NCI-H146 treated with DMSO at 0.1 percent for 48 hours (cell line): ENCODE measurements at regions not wholly inside any gene's neighbourhood (a gene's known extent, or its start where the extent isn't known, plus 50 kb on each side); places are given as distances from the start of the nearest gene placed in this dataset.
A peak's percentile ranks its signal among the peaks of the same experiment; 100 is the strongest.
"Not testable (repeated sequence)": the region's sequence is repeated elsewhere in the genome, so short reads cannot be mapped to it uniquely, and the experiment has no call there.

Experiments
- DNase-seq: peaks from one replicate; lab custom pipeline; 2025; ENCODE audit not compliant: unreplicated experiment; lab: John Stamatoyannopoulos, UW

- not testable (repeated sequence) for DNase-seq
These were observed 279.9 kb downstream of the PLS3 start for GRCh38 chrX:115840729-115841409.

GRCh38 chrX:115850986-115851385 lies 290.0 kb downstream of the PLS3 start:
- DNase-seq: not testable (repeated sequence)

- not testable (repeated sequence) for DNase-seq
These were observed 292.3 kb downstream of the PLS3 start for GRCh38 chrX:115853260-115853659.

- not testable (repeated sequence) for DNase-seq
These were observed 289.4 kb upstream of the AGTR2 start for GRCh38 chrX:115881170-115881569.

GRCh38 chrX:115884121-115884520 lies 286.4 kb upstream of the AGTR2 start:
- not testable (repeated sequence) for DNase-seq

GRCh38 chrX:115888041-115888440 lies 282.5 kb upstream of the AGTR2 start:
- DNase-seq: not testable (repeated sequence)

GRCh38 chrX:115888519-115888918 lies 282.0 kb upstream of the AGTR2 start:
- not testable (repeated sequence) for DNase-seq

GRCh38 chrX:115889121-115889890 lies 281.2 kb upstream of the AGTR2 start:
- no peak for DNase-seq

GRCh38 chrX:115892056-115892708 lies 278.4 kb upstream of the AGTR2 start:
- DNase-seq: no peak

- peak; percentile 77 for DNase-seq
These were observed 277.5 kb upstream of the AGTR2 start for GRCh38 chrX:115892787-115893671.

- DNase-seq: peak; percentile 27
These were observed 276.5 kb upstream of the AGTR2 start for GRCh38 chrX:115894087-115894486.

- DNase-seq: no peak
These were observed 274.7 kb upstream of the AGTR2 start for GRCh38 chrX:115895678-115896329.

- no peak for DNase-seq
These were observed 274.2 kb upstream of the AGTR2 start for GRCh38 chrX:115896362-115896761.

GRCh38 chrX:115897956-115898355 lies 272.6 kb upstream of the AGTR2 start:
- DNase-seq: no peak

- DNase-seq: peak; percentile 73
These were observed 272.1 kb upstream of the AGTR2 start for GRCh38 chrX:115898382-115899001.

GRCh38 chrX:115900425-115900824 lies 270.1 kb upstream of the AGTR2 start:
- no peak for DNase-seq

GRCh38 chrX:115901241-115901640 lies 269.3 kb upstream of the AGTR2 start:
- no peak for DNase-seq

GRCh38 chrX:115902995-115903394 lies 267.5 kb upstream of the AGTR2 start:
- DNase-seq: no peak

GRCh38 chrX:115906276-115906675 lies 264.3 kb upstream of the AGTR2 start:
- DNase-seq: no peak

- DNase-seq: no peak
These were observed 263.7 kb upstream of the AGTR2 start for GRCh38 chrX:115906881-115907280.
